CD14-positive monocyte (primary cell): ENCODE measurements at regions not wholly inside any gene's neighbourhood (a gene's known extent, or its start where the extent isn't known, plus 50 kb on each side); places are given as distances from the start of the nearest gene placed in this dataset.

ENCODE experiments used
- DNase-seq, 3 donors: peaks; one replicate each; pipeline ENCODE4 v3.0.0-alpha.2; 2011 to 2022
- H2AFZ ChIP-seq: 2 replicates; pipeline ENCODE4 v1.6.0; 2012; ENCODE audit warnings: mild to moderate bottlenecking, low read depth, low read length, inconsistent platforms; ENCODE audit not compliant: insufficient read depth, poor library complexity, severe bottlenecking
- H3K27ac ChIP-seq, 2 donors: 1 replicate in 1 of 2; 2 replicates in 1 of 2; pipeline ENCODE4 v1.5.1; 2012 to 2013; ENCODE audit warnings: low read length in 2 of 2, control low read depth in 1 of 2, inconsistent platforms in 1 of 2, low read depth in 1 of 2, mild to moderate bottlenecking in 1 of 2
- H3K27me3 ChIP-seq, 2 donors: one replicate each; pipeline versions ENCODE4 v1.6.0 to v1.6.1; 2011 to 2013; ENCODE audit warnings: low read length in 2 of 2; ENCODE audit not compliant: control insufficient read depth in 2 of 2, insufficient read depth in 2 of 2
- H3K36me3 ChIP-seq, 2 donors: replicated peaks in 1 of 2; 1 replicate in 1 of 2; 2 replicates in 1 of 2; pipeline versions ENCODE4 v1.5.1 to v1.6.1; 2012 to 2013; ENCODE audit warnings: low read length in 2 of 2, control low read depth in 1 of 2, inconsistent platforms in 1 of 2, mild to moderate bottlenecking in 1 of 2; ENCODE audit not compliant: insufficient read depth in 2 of 2, control insufficient read depth in 1 of 2
- H3K4me1 ChIP-seq, 2 donors: 1 replicate in 1 of 2; 2 replicates in 1 of 2; pipeline versions ENCODE4 v1.5.1 to v1.6.1; 2012 to 2013; ENCODE audit warnings: low read length in 2 of 2, control low read depth in 1 of 2, inconsistent platforms in 1 of 2, mild to moderate bottlenecking in 1 of 2, moderate library complexity in 1 of 2; ENCODE audit not compliant: insufficient read depth in 2 of 2, control insufficient read depth in 1 of 2
- H3K4me2 ChIP-seq: replicated peaks from 2 replicates; pipeline ENCODE3; 2012; ENCODE audit warnings: low read length, moderate library complexity, mild to moderate bottlenecking; ENCODE audit not compliant: poor library complexity, severe bottlenecking; ENCODE audit errors: extremely low read depth
- H3K4me3 ChIP-seq, 3 experiments: fragments of 200-600 bp in 1 of 3; sonication (generic) in 1 of 3; replicated peaks in 1 of 3; 1 replicate in 2 of 3; 2 replicates in 1 of 3; pipeline ENCODE4 v1.5.1; 2011 to 2013; ENCODE audit warnings: low read length in 3 of 3, mild to moderate bottlenecking in 3 of 3, control low read depth in 2 of 3, low read depth in 2 of 3, inconsistent platforms in 1 of 3, moderate library complexity in 1 of 3
- H3K79me2 ChIP-seq: 2 replicates; pipeline ENCODE4 v1.6.0; 2012; ENCODE audit warnings: mild to moderate bottlenecking, control low read depth, inconsistent platforms, low read length, moderate library complexity; ENCODE audit not compliant: insufficient read depth
- H3K9ac ChIP-seq: 2 replicates; pipeline ENCODE4 v1.6.0; 2017; ENCODE audit warnings: low read length, mild to moderate bottlenecking; ENCODE audit not compliant: insufficient read depth, poor library complexity, severe bottlenecking
- H3K9me3 ChIP-seq, 2 donors: replicated peaks in 1 of 2; 1 replicate in 1 of 2; 2 replicates in 1 of 2; pipeline versions ENCODE4 v1.5.1 to v1.6.1; 2012 to 2013; ENCODE audit warnings: low read length in 2 of 2, control low read depth in 1 of 2; ENCODE audit not compliant: control insufficient read depth in 1 of 2, insufficient read depth in 1 of 2
- H4K20me1 ChIP-seq: 2 replicates; pipeline ENCODE4 v1.6.0; 2012; ENCODE audit warnings: mild to moderate bottlenecking, low read length, control low read depth, moderate library complexity; ENCODE audit not compliant: insufficient read depth
- H3K27ac Mint-ChIP-seq, 7 donors: one replicate each; pipeline ENCODE4 v1.8.0; 2020; ENCODE audit warnings: mild to moderate bottlenecking in 7 of 7, mixed read lengths in 7 of 7, moderate library complexity in 6 of 7, inconsistent platforms in 2 of 7
- H3K27me3 Mint-ChIP-seq, 3 donors: one replicate each; pipeline ENCODE4 v1.8.0; 2021 to 2022; ENCODE audit warnings: low read depth in 3 of 3, mild to moderate bottlenecking in 3 of 3, mixed read lengths in 3 of 3, moderate library complexity in 3 of 3, inconsistent platforms in 1 of 3
- H3K36me3 Mint-ChIP-seq, 2 donors: one replicate each; pipeline ENCODE4 v1.8.0; 2020; ENCODE audit warnings: mixed read lengths in 2 of 2, inconsistent platforms in 1 of 2, mild to moderate bottlenecking in 1 of 2
- H3K4me1 Mint-ChIP-seq: one replicate; pipeline ENCODE4 v1.8.0; 2020; ENCODE audit warnings: mild to moderate bottlenecking, mixed read lengths
- H3K4me3 Mint-ChIP-seq, 2 donors: one replicate each; pipeline ENCODE4 v1.8.0; 2020; ENCODE audit warnings: mild to moderate bottlenecking in 2 of 2, mixed read lengths in 2 of 2, moderate library complexity in 1 of 2
- H3K9me3 Mint-ChIP-seq, 7 donors: one replicate each; pipeline ENCODE4 v1.8.0; 2020 to 2022; ENCODE audit warnings: mixed read lengths in 7 of 7, mild to moderate bottlenecking in 6 of 7, moderate library complexity in 6 of 7, inconsistent platforms in 2 of 7
- CTCF ChIP-seq: fragments of 200-600 bp; IDR thresholded peaks from one replicate; pipeline ENCODE4 v1.8.0; 2022; ENCODE audit warnings: antibody characterized with exemption, mild to moderate bottlenecking
- WGBS: methylation state at CpG from one replicate; pipeline ENCODE4 v1.1.5; 2013; ENCODE audit warnings: missing lambda C conversion rate; ENCODE audit not compliant: insufficient coverage; 5-methylcytosine and 5-hydroxymethylcytosine counted together
- intact Hi-C, 2 donors: fragments of 100-400 bp; cut with micrococcal nuclease; formaldehyde crosslinking; loops; one replicate each; pipeline versions ENCODE4 v1.15.0 to v1.15.1; 2023

DNA sequence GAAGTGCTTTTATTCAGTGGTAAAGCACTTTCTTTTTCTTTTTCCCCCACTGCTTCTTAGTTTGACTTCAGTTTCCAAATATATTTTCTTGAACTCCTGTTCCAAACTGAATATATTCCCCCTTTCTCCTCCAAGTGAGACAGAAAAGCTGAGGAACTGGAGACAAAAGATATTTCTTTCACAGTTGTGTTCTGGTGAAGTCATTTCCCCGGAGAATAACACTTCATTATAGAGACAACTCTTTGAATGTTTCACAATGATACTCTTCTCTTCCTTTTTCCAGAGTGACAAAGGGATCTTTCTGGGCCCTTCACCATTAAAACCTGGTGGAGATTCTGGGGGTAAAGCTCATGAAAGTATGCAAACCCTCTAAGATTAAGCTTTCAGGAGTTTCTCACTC, 860.8 kb upstream of the SLITRK5 start:
- no peak for DNase-seq
- Histone ChIP-seq H3K27ac (no peak overlapping the region), H3K79me2 (no peaks in the 10 kb centered on the region), H3K27me3 (no peaks in the 10 kb centered on the region), H3K4me3 (no peak overlapping the region), H2AFZ (no peak overlapping the region), H3K4me2 (no peak overlapping the region), H3K36me3 (no peaks in the 10 kb centered on the region), H4K20me1 (no peaks in the 10 kb centered on the region), H3K4me1 (no peaks in the 10 kb centered on the region), H3K9ac (no peak overlapping the region), H3K9me3 (peaks cover 0 to 7% of the 10 kb centered on the region in 2 donors)
- peaks cover 0 to 4% (median 2%) of the 10 kb centered on the region in 7 donors for H3K9me3 Mint-ChIP-seq
- H3K36me3 Mint-ChIP-seq: no peaks in the 10 kb centered on the region
- H3K4me3 Mint-ChIP-seq: no peak overlapping the region
- no peaks in the 10 kb centered on the region for H3K4me1 Mint-ChIP-seq
- intact Hi-C loops: no loop called here
- WGBS: no CpG with 5 or more reads among the region's 1 CpG
- H3K27ac Mint-ChIP-seq: no peak overlapping the region
- no peaks in the 10 kb centered on the region for H3K27me3 Mint-ChIP-seq
- no peak for TF ChIP-seq CTCF

- Histone ChIP-seq H3K9ac (no peak overlapping the region), H3K4me3 (no peak overlapping the region), H3K27ac (no peak overlapping the region), H3K36me3 (no peaks in the 10 kb centered on the region), H3K4me1 (no peaks in the 10 kb centered on the region), H3K4me2 (no peak overlapping the region), H3K79me2 (no peaks in the 10 kb centered on the region), H4K20me1 (no peaks in the 10 kb centered on the region), H3K9me3 (peaks cover 0 to 11% of the 10 kb centered on the region in 2 donors), H2AFZ (no peak overlapping the region), H3K27me3 (no peaks in the 10 kb centered on the region)
- 83% methylated on average over 1 of the region's 1 CpG for WGBS
- H3K27me3 Mint-ChIP-seq: peaks cover 0 to 3% (median 0%) of the 10 kb centered on the region in 3 donors
- H3K27ac Mint-ChIP-seq: no peak overlapping the region
- H3K4me3 Mint-ChIP-seq: no peak overlapping the region
- intact Hi-C loops: no loop called here
- H3K4me1 Mint-ChIP-seq: no peaks in the 10 kb centered on the region
- peaks cover 0 to 5% (median 2%) of the 10 kb centered on the region in 7 donors for H3K9me3 Mint-ChIP-seq
- no peak for DNase-seq
- no peaks in the 10 kb centered on the region for H3K36me3 Mint-ChIP-seq
- TF ChIP-seq CTCF: no peak
Observed at GRCh38 chr13:86813198-86813597, 858.0 kb upstream of the SLITRK5 start.
